IMR-90 (cell line): ENCODE measurements at regions not wholly inside any gene's neighbourhood (a gene's known extent, or its start where the extent isn't known, plus 50 kb on each side); places are given as distances from the start of the nearest gene placed in this dataset.
"Not testable (repeated sequence)": the region's sequence is repeated elsewhere in the genome, so short reads cannot be mapped to it uniquely, and the experiment has no call there.

Experiments
- CTCF ChIP-seq: conservative IDR thresholded peaks from 2 replicates; pipeline ENCODE4 v1.5.1; 2012; ENCODE audit warnings: mild to moderate bottlenecking, low read depth, low read length, improper control_type of control experiment
- USF2 ChIP-seq: fragments of 150-350 bp; IDR thresholded peaks from 2 replicates; pipeline ENCODE4 v1.6.1; 2017; ENCODE audit warnings: mild to moderate bottlenecking, antibody characterized with exemption, low read length, low read depth

GRCh38 chr12:61294011-61294410 is 966.2 kb upstream of the USP15 start:
- not testable (repeated sequence) for TF ChIP-seq USF2, CTCF
